ENCODE measurements at regions not wholly inside any gene's neighbourhood (a gene's known extent, or its start where the extent isn't known, plus 50 kb on each side); places are given as distances from the start of the nearest gene placed in this dataset.

- intact Hi-C loops (cut with DNase I), result no loop called here
- Histone ChIP-seq H3K4me1 (no peaks in the 10 kb centered on the region), H3K9me3 (peaks cover 0 to 8% (median 0%) of the 10 kb centered on the region in 12 donors), H3K27ac (no peak overlapping the region), H3K4me3 (no peak overlapping the region), H3K36me3 (no peaks in the 10 kb centered on the region), H3K27me3 (no peaks in the 10 kb centered on the region)
- no peak for ATAC-seq
- no peak for TF ChIP-seq CTCF (IDR thresholded peaks at IDR 0.05)
- no peak for TF ChIP-seq POLR2A (IDR thresholded peaks at IDR 0.05)
- DNase-seq, result no peak
Observed at GRCh38 chr2:13334545-13334944, 617.8 kb downstream of the TRIB2 start.

- 77 to 88% (median 81%) methylated on average over 2 of the region's 2 CpGs for WGBS, 4 donors
- H3K9me3 ChIP-seq, result peaks cover 0 to 8% (median 0%) of the 10 kb centered on the region in 12 donors
- H3K27me3 ChIP-seq, result no peaks in the 10 kb centered on the region
- no peaks in the 10 kb centered on the region for H3K4me1 ChIP-seq
- no peak for DNase-seq
- no peak overlapping the region for H3K27ac ChIP-seq
- TF ChIP-seq CTCF (IDR thresholded peaks at IDR 0.05), result no peak
- TF ChIP-seq POLR2A (IDR thresholded peaks at IDR 0.05), result no peak
- no peak for ATAC-seq
- intact Hi-C loops (cut with DNase I), result no loop called here
- no peak overlapping the region for H3K4me3 ChIP-seq
- H3K36me3 ChIP-seq, result no peaks in the 10 kb centered on the region
Observed at GRCh38 chr2:13335862-13336535, 619.3 kb downstream of the TRIB2 start.

GRCh38 chr2:13351068-13351467 lies 634.3 kb downstream of the TRIB2 start:
- no peak for ATAC-seq
- Histone ChIP-seq H3K9me3 (no peaks in the 10 kb centered on the region), H3K4me1 (no peaks in the 10 kb centered on the region), H3K4me3 (no peak overlapping the region), H3K27me3 (no peaks in the 10 kb centered on the region), H3K36me3 (no peaks in the 10 kb centered on the region), H3K27ac (no peak overlapping the region)
- intact Hi-C loops (cut with DNase I), result no loop called here
- no peak for DNase-seq
- whole genome bisulfite sequencing, 4 donors, result 60 to 77% (median 70%) methylated on average over 2 of the region's 2 CpGs
- TF ChIP-seq CTCF (IDR thresholded peaks at IDR 0.05) (no peak), POLR2A (IDR thresholded peaks at IDR 0.05) (no peak)

GRCh38 chr2:13353083-13353482 lies 636.3 kb downstream of the TRIB2 start:
- intact Hi-C loops (cut with DNase I), result no loop called here
- H3K9me3 ChIP-seq, result no peaks in the 10 kb centered on the region
- no peaks in the 10 kb centered on the region for H3K36me3 ChIP-seq
- no peaks in the 10 kb centered on the region for H3K4me1 ChIP-seq
- no peaks in the 10 kb centered on the region for H3K27me3 ChIP-seq
- no peak for TF ChIP-seq POLR2A (IDR thresholded peaks at IDR 0.05)
- TF ChIP-seq CTCF (IDR thresholded peaks at IDR 0.05), result no peak
- H3K4me3 ChIP-seq, result no peak overlapping the region
- no peak for ATAC-seq
- no peak overlapping the region for H3K27ac ChIP-seq
- DNase-seq, result no peak

All from heart left ventricle (tissue), 16 donors.